HCT116 (cell line): ENCODE measurements at regions not wholly inside any gene's neighbourhood (a gene's known extent, or its start where the extent isn't known, plus 50 kb on each side); places are given as distances from the start of the nearest gene placed in this dataset.

Experiments
- EZH2phosphoT487 ChIP-seq: fragments of 200-600 bp; IDR thresholded peaks from 2 replicates; pipeline ENCODE4 v1.6.1; 2018; ENCODE audit warnings: antibody characterized with exemption, borderline replicate concordance
- POLR2A ChIP-seq: IDR thresholded peaks from 2 replicates; pipeline ENCODE4 v1.7.0; 2011; ENCODE audit warnings: borderline replicate concordance; ENCODE audit not compliant: insufficient read depth, insufficient read length; ENCODE audit errors: extremely low read depth
- POLR2AphosphoS5 ChIP-seq: IDR thresholded peaks from 2 replicates; pipeline ENCODE4 v1.6.1; 2011; ENCODE audit warnings: mild to moderate bottlenecking, low read depth, low read length, moderate library complexity
- RAD21 ChIP-seq: IDR thresholded peaks from 2 replicates; pipeline ENCODE4 v1.6.1; 2012; ENCODE audit warnings: low read depth, mild to moderate bottlenecking
- ZNF274 ChIP-seq: fragments of 200-500 bp; sonication (Bioruptor generic); IDR thresholded peaks from 2 replicates; pipeline ENCODE4 v1.6.1; 2014; ENCODE audit warnings: mild to moderate bottlenecking, low read depth, low read length, inconsistent platforms
- TF ChIP-seq, protein P1 (sequence below), 3 experiments: fragments of 200-600 bp in 1 of 3; sonication (generic) in 1 of 3; IDR thresholded peaks in 2 of 3; conservative IDR thresholded peaks in 1 of 3; 2 replicates each; pipeline ENCODE4 v1.5.1; 2012 to 2017; ENCODE audit warnings: low read depth in 2 of 3, low read length in 2 of 3, antibody characterized with exemption in 1 of 3, borderline replicate concordance in 1 of 3, control low read depth in 1 of 3, mild to moderate bottlenecking in 1 of 3, mixed read lengths in 1 of 3, mixed run types in 1 of 3, moderate library complexity in 1 of 3; ENCODE audit not compliant: insufficient read depth in 1 of 3

DNA sequence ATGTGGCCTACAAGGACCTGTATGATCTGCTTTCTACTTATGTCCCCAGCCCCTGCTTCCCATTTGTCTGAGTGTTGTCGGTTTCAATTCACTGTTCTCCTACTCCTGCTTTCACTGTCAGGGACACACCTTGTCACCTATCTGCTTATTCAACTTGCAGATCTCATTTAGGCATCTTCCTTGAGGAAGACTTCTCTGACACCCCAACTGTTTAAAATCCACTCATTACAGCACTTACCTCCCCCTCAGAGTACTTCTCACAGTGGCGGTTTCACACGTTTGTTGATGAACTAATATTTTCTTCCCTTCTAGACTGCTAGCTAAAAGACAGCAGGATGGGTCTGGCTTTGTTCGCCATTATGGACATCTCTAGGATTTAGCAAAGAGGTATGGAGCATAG is 279.9 kb upstream of the TET2 start:
- no peak for TF ChIP-seq POLR2AphosphoS5
- no peak for TF ChIP-seq ZNF274
- TF ChIP-seq RAD21 = no peak
- TF ChIP-seq, protein P1, sequence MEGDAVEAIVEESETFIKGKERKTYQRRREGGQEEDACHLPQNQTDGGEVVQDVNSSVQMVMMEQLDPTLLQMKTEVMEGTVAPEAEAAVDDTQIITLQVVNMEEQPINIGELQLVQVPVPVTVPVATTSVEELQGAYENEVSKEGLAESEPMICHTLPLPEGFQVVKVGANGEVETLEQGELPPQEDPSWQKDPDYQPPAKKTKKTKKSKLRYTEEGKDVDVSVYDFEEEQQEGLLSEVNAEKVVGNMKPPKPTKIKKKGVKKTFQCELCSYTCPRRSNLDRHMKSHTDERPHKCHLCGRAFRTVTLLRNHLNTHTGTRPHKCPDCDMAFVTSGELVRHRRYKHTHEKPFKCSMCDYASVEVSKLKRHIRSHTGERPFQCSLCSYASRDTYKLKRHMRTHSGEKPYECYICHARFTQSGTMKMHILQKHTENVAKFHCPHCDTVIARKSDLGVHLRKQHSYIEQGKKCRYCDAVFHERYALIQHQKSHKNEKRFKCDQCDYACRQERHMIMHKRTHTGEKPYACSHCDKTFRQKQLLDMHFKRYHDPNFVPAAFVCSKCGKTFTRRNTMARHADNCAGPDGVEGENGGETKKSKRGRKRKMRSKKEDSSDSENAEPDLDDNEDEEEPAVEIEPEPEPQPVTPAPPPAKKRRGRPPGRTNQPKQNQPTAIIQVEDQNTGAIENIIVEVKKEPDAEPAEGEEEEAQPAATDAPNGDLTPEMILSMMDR (IDR thresholded peaks at IDR 0.05 in 2 of 3, conservative IDR thresholded peaks at IDR 0.05 in 1 of 3; ENCODE audit: borderline replicate concordance in 1 of 3, insufficient read depth in 1 of 3, low read depth in 2 of 3, low read length in 2 of 3) = no peak
- TF ChIP-seq EZH2phosphoT487 = no peak
- no peak for TF ChIP-seq POLR2A
